ENCODE measurements at regions not wholly inside any gene's neighbourhood (a gene's known extent, or its start where the extent isn't known, plus 50 kb on each side); places are given as distances from the start of the nearest gene placed in this dataset.

DNA sequence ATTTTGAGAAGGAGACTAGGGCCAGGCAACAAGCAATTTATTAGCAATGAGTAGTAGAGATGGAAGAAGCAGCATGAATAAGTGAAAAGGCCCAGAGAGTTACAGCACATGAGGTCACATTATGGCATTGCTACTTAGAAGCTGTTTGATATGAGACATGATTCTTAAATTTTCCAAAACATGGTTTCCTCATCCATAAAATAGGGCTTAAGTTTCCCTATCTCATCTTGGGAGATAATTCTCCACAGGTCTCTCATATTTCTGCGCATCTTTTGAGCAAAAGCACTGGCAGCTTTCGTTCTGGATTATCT lies 656.1 kb downstream of the EPHA7 start:
- no peaks in the 10 kb centered on the region for H3K79me2 ChIP-seq (ENCODE audit: control insufficient read depth, insufficient read depth, low read length)
- H3K36me3 ChIP-seq (ENCODE audit: control insufficient read depth in 2 of 2, insufficient read depth in 2 of 2, low read length in 1 of 2) = no peaks in the 10 kb centered on the region
- H3K27ac ChIP-seq (ENCODE audit: control insufficient read depth, insufficient read depth) = no peak overlapping the region
- RAD21 ChIA-PET (ENCODE audit: unreplicated experiment) = no interaction called here
- no peak overlapping the region for H2AFZ ChIP-seq (ENCODE audit: control insufficient read depth, low read depth, low read length)
- SMC1A ChIA-PET (ENCODE audit: uncharacterized antibody, unreplicated experiment) = no interaction called here
- no peaks in the 10 kb centered on the region for H3K4me1 ChIP-seq (ENCODE audit: control insufficient read depth, insufficient read depth, low read length)
- H3K27me3 ChIP-seq (replicated peaks in 1 of 2; ENCODE audit: control insufficient read depth in 2 of 2, insufficient read depth in 2 of 2, low read length in 1 of 2) = no peaks in the 10 kb centered on the region
- no peak overlapping the region for H3K4me2 ChIP-seq (ENCODE audit: control insufficient read depth, insufficient read depth)
- DNase-seq (ENCODE audit: low read depth, low spot score) (no peak), FAIRE-seq (no peak), ATAC-seq (no peak)
- H4K20me1 ChIP-seq (ENCODE audit: control insufficient read depth, insufficient read depth) = no peaks in the 10 kb centered on the region
- CTCF ChIA-PET = no interaction called here
- in situ Hi-C loops (cut with MboI) = no loop called here
- intact Hi-C loops (cut with micrococcal nuclease; ENCODE audit: unreplicated experiment) = no loop called here
- TF ChIP-seq TCF7 (IDR thresholded peaks at IDR 0.05; ENCODE audit: borderline replicate concordance) = no peak
- TF ChIP-seq, protein P1, sequence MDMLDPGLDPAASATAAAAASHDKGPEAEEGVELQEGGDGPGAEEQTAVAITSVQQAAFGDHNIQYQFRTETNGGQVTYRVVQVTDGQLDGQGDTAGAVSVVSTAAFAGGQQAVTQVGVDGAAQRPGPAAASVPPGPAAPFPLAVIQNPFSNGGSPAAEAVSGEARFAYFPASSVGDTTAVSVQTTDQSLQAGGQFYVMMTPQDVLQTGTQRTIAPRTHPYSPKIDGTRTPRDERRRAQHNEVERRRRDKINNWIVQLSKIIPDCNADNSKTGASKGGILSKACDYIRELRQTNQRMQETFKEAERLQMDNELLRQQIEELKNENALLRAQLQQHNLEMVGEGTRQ (IDR thresholded peaks at IDR 0.05; ENCODE audit: borderline replicate concordance, low read depth, low read length) = no peak
- TF ChIP-seq CBX5 (IDR thresholded peaks at IDR 0.05; ENCODE audit: low read depth) = no peak
- no peak for TF ChIP-seq HDAC6 (IDR thresholded peaks at IDR 0.05; ENCODE audit: unreplicated experiment)
- TF ChIP-seq, protein P2, sequence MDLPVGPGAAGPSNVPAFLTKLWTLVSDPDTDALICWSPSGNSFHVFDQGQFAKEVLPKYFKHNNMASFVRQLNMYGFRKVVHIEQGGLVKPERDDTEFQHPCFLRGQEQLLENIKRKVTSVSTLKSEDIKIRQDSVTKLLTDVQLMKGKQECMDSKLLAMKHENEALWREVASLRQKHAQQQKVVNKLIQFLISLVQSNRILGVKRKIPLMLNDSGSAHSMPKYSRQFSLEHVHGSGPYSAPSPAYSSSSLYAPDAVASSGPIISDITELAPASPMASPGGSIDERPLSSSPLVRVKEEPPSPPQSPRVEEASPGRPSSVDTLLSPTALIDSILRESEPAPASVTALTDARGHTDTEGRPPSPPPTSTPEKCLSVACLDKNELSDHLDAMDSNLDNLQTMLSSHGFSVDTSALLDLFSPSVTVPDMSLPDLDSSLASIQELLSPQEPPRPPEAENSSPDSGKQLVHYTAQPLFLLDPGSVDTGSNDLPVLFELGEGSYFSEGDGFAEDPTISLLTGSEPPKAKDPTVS (IDR thresholded peaks at IDR 0.05; ENCODE audit: low read depth, low read length) = no peak
- TF ChIP-seq HDAC2 (IDR thresholded peaks at IDR 0.05) = no peak
- WGBS (ENCODE audit: insufficient coverage, insufficient replicate concordance, low lambda C conversion rate, missing lambda C conversion rate) = 16% methylated on average over 2 of the region's 2 CpGs
- POLR2A ChIA-PET = no interaction called here
- BruUV-seq (replicated peaks) = no TSS peak
- H3K9me3 ChIP-seq (replicated peaks; ENCODE audit: control insufficient read depth, insufficient read depth, low read length) = no peaks in the 10 kb centered on the region
- H3K4me3 ChIP-seq = no peak overlapping the region
- H3K9ac ChIP-seq (ENCODE audit: control insufficient read depth, insufficient read depth, low read length) = no peak overlapping the region

Data from GM12878 (cell line).